Thymus (tissue), 11 donors: ENCODE measurements at regions not wholly inside any gene's neighbourhood (a gene's known extent, or its start where the extent isn't known, plus 50 kb on each side); places are given as distances from the start of the nearest gene placed in this dataset.

Experiments used
- DNase-seq, 9 donors: peaks; one replicate each; pipeline ENCODE4 v3.0.0-alpha.2; 2013; ENCODE audit warnings: low spot score in 9 of 9, low read depth in 6 of 9, missing footprints in 1 of 9
- H3K27ac ChIP-seq, 2 donors: one replicate each; pipeline ENCODE4 v1.5.1; 2013; ENCODE audit warnings: control low read depth in 1 of 2, low read depth in 1 of 2, low read length in 1 of 2, mild to moderate bottlenecking in 1 of 2, moderate library complexity in 1 of 2
- H3K27me3 ChIP-seq, 2 donors: one replicate each; pipeline ENCODE4 v1.5.1; 2013; ENCODE audit warnings: low read length in 1 of 2; ENCODE audit not compliant: control insufficient read depth in 2 of 2, insufficient read depth in 1 of 2
- H3K36me3 ChIP-seq, 2 donors: one replicate each; pipeline ENCODE4 v1.5.1; 2013; ENCODE audit warnings: low read length in 1 of 2, mild to moderate bottlenecking in 1 of 2, moderate library complexity in 1 of 2; ENCODE audit not compliant: control insufficient read depth in 2 of 2, insufficient read depth in 2 of 2
- H3K4me1 ChIP-seq, 2 donors: one replicate each; pipeline ENCODE4 v1.5.1; 2013; ENCODE audit warnings: low read length in 2 of 2; ENCODE audit not compliant: control insufficient read depth in 2 of 2, insufficient read depth in 2 of 2
- H3K4me3 ChIP-seq, 2 donors: one replicate each; pipeline ENCODE4 v1.5.1; 2013; ENCODE audit warnings: low read length in 2 of 2, control low read depth in 1 of 2, mild to moderate bottlenecking in 1 of 2
- H3K9me3 ChIP-seq, 2 donors: one replicate each; pipeline ENCODE4 v1.5.1; 2013; ENCODE audit warnings: low read length in 1 of 2, mild to moderate bottlenecking in 1 of 2; ENCODE audit not compliant: control insufficient read depth in 2 of 2, insufficient read depth in 1 of 2
- WGBS: extraction: QIAGEN DNeasy Blood & Tissue Kit; methylation state at CpG from one replicate; pipeline ENCODE4 v1.1.7; 2013; 5-methylcytosine and 5-hydroxymethylcytosine counted together
- donor health status: healthy.

- Histone ChIP-seq H3K4me3 (no peak overlapping the region), H3K36me3 (no peaks in the 10 kb centered on the region)
- WGBS: 90% methylated on average over 11 of the region's 11 CpGs
These were observed 106.4 kb upstream of the FAM20C start for GRCh38 chr7:85883-86515.

GRCh38 chr7:86629-87028 lies 105.7 kb upstream of the FAM20C start:
- Histone ChIP-seq H3K27ac (no peak overlapping the region), H3K36me3 (no peaks in the 10 kb centered on the region), H3K9me3 (no peaks in the 10 kb centered on the region), H3K4me1 (no peaks in the 10 kb centered on the region), H3K4me3 (no peak overlapping the region), H3K27me3 (no peaks in the 10 kb centered on the region)
- no peak for DNase-seq
- WGBS: 92% methylated on average over 7 of the region's 7 CpGs

More at GRCh38 chr7:85883-86515, 106.4 kb upstream of the FAM20C start:
- no peaks in the 10 kb centered on the region for H3K4me1 ChIP-seq
- no peak for DNase-seq
- H3K27me3 ChIP-seq: no peaks in the 10 kb centered on the region
- no peak overlapping the region for H3K27ac ChIP-seq
- H3K9me3 ChIP-seq: no peaks in the 10 kb centered on the region

GRCh38 chr7:87047-87446 lies 105.3 kb upstream of the FAM20C start:
- H3K9me3 ChIP-seq: no peaks in the 10 kb centered on the region
- H3K27ac ChIP-seq: no peak overlapping the region
- no peak overlapping the region for H3K4me3 ChIP-seq
- 91% methylated on average over 5 of the region's 5 CpGs for WGBS
- H3K4me1 ChIP-seq: no peaks in the 10 kb centered on the region
- no peak for DNase-seq
- no peaks in the 10 kb centered on the region for H3K27me3 ChIP-seq
- H3K36me3 ChIP-seq: no peaks in the 10 kb centered on the region

- Histone ChIP-seq H3K9me3 (no peaks in the 10 kb centered on the region), H3K36me3 (no peaks in the 10 kb centered on the region), H3K27ac (no peak overlapping the region), H3K4me1 (no peaks in the 10 kb centered on the region), H3K4me3 (no peak overlapping the region), H3K27me3 (no peaks in the 10 kb centered on the region)
- no peak for DNase-seq
- WGBS: 96% methylated on average over 8 of the region's 8 CpGs
These were observed 104.7 kb upstream of the FAM20C start for GRCh38 chr7:87671-88070.

GRCh38 chr7:88095-88926 lies 104.1 kb upstream of the FAM20C start:
- H3K4me3 ChIP-seq: no peak overlapping the region
- H3K27ac ChIP-seq: no peak overlapping the region
- WGBS: 92% methylated on average over 27 of the region's 27 CpGs
- no peaks in the 10 kb centered on the region for H3K4me1 ChIP-seq
- H3K36me3 ChIP-seq: no peaks in the 10 kb centered on the region
- no peaks in the 10 kb centered on the region for H3K9me3 ChIP-seq
- no peak for DNase-seq
- no peaks in the 10 kb centered on the region for H3K27me3 ChIP-seq

GRCh38 chr7:88927-89231 lies 103.5 kb upstream of the FAM20C start:
- no peaks in the 10 kb centered on the region for H3K9me3 ChIP-seq
- H3K4me3 ChIP-seq: no peak overlapping the region
- H3K27ac ChIP-seq: no peak overlapping the region
- no peaks in the 10 kb centered on the region for H3K27me3 ChIP-seq
- 86% methylated on average over 6 of the region's 6 CpGs for WGBS
- no peak for DNase-seq
- no peaks in the 10 kb centered on the region for H3K36me3 ChIP-seq
- no peaks in the 10 kb centered on the region for H3K4me1 ChIP-seq

GRCh38 chr7:89232-90019 lies 102.9 kb upstream of the FAM20C start:
- Histone ChIP-seq H3K9me3 (no peaks in the 10 kb centered on the region), H3K4me1 (no peaks in the 10 kb centered on the region), H3K27ac (no peak overlapping the region), H3K4me3 (no peak overlapping the region), H3K27me3 (no peaks in the 10 kb centered on the region), H3K36me3 (no peaks in the 10 kb centered on the region)
- no peak for DNase-seq
- 83% methylated on average over 9 of the region's 9 CpGs for WGBS

- no peaks in the 10 kb centered on the region for H3K27me3 ChIP-seq
- 87% methylated on average over 13 of the region's 13 CpGs for WGBS
- H3K4me1 ChIP-seq: no peaks in the 10 kb centered on the region
- no peak overlapping the region for H3K4me3 ChIP-seq
- H3K9me3 ChIP-seq: no peaks in the 10 kb centered on the region
- no peak for DNase-seq
- no peak overlapping the region for H3K27ac ChIP-seq
- H3K36me3 ChIP-seq: no peaks in the 10 kb centered on the region
These were observed 102.0 kb upstream of the FAM20C start for GRCh38 chr7:90111-91063.
